KG1 (cell line): ENCODE measurements at regions not wholly inside any gene's neighbourhood (a gene's known extent, or its start where the extent isn't known, plus 50 kb on each side); places are given as distances from the start of the nearest gene placed in this dataset.
"Not testable (repeated sequence)": the region's sequence is repeated elsewhere in the genome, so short reads cannot be mapped to it uniquely, and the experiment has no call there.

Source experiments
- DNase-seq: peaks from one replicate; lab custom pipeline; 2025; lab: John Stamatoyannopoulos, UW

- DNase-seq: no peak
Measured at GRCh38 chr11:42840860-42841259, 470.9 kb upstream of the API5 start.

DNA sequence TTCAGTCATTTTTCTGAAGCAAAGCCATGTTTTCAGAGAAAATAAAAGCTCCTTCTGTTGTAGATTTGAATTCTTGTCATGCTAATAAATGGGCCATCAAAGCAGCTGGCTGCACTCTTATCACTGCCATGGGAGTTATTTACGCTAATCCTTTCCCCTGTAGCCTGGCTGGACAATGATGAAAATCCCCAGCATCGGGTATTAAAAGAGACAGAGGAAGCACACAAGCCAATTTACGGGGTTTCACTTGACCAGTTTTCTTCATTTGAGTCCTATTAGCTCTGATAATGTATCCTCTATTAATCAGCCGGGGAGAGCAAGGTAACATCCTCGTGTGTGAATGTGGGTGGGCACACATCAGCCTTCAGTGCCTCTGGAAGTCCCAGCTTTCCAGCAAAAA lies 470.2 kb upstream of the API5 start:
- DNase-seq: no peak

GRCh38 chr11:42849362-42849761 lies 462.4 kb upstream of the API5 start:
- DNase-seq: no peak

DNA sequence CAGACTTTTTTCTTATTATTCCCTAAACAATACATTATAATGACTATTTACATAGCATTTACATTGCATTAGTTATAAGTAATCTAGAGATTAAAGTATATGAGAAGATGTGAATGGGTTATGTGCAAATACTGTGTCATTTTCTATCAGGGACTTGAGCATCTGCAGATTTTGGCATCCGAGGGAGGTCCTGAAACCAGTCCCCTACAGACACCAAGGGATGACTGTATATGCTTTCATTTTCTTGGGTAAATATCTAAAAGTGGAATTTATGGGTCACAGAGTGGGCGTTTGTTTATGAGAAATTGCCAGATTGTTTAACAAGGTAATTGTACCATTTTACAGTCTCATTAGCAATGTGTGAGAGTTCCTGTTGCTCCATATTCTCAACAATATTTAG lies 454.5 kb upstream of the API5 start:
- no peak for DNase-seq

DNA sequence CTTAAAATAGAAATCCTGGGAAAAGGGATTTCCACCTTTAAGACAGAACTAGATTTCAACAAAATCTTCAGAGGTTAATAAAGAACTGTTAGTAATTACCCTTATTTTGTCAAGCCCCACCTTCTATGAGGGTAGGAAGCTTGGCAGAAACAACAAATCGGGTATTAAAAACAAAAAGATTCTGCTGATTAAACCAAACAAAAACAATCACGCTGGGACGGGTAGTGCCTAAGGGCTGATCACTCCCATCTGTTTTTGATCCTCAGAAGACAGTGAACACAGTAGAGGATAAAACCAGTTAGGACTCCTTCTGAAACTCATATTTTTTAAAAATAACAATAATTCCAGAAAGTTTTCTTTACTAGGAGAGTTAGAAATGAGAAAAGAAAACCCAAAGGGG lies 441.3 kb upstream of the API5 start:
- DNase-seq: no peak

GRCh38 chr11:42873800-42874405 lies 437.9 kb upstream of the API5 start:
- not testable (repeated sequence) for DNase-seq

- DNase-seq: not testable (repeated sequence)
Measured at GRCh38 chr11:42881335-42881734, 430.5 kb upstream of the API5 start.

DNA sequence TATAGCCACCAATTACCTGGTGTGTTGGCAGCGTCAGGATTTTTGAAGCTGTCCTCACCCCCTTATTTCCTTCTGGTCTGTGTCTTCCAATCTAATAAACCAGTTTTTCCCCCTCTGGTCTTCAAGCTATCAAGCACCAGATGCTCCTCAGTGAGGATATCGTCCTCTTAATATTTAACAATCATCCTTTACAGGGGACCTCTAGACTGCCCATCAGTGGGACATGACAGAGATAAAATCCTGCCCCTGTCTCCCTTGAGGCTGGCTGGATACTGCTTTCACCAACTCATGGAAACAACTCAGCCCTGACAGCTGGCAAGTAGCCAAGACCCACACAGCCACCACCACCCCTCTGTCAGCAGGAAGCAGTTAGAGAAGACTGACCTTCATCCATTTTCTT lies 421.0 kb upstream of the API5 start:
- DNase-seq: no peak

DNA sequence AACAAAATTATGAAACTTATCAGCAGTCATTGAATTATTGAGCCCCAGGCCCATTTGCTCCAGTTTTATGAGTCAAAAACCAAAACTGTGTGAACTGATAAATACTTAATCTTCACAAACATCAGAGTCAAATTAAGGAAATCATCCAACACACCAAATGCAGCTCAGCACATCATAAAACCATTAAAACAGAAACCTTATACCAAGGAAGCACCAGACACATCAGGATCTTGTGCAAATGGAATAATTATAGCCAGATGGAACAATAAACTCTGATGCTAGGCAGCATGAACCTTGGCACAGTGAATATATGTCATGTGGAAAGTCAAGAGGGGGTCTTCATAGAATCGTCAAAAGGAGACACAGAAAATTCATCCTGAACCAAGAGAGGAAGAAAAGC lies 410.7 kb upstream of the API5 start:
- no peak for DNase-seq

DNA sequence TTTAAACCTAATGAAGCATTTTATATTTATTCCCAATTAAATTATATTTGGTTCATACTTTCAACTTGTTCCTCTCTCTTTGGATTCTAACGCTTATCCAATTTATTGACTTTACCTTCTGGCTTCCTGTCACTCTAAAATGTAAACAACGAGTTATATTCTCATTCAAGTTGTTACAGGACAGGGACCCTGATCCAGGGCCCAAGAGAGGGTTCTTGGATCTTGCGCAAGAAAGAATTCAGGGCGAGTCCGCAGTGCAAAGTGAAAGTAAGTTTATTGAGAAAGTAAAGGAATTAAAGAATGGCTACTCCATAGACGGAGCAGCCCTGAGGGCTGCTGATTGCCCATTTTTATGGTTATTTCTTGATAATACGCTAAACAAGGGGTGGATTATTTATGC lies 405.6 kb upstream of the API5 start:
- no peak for DNase-seq

- DNase-seq: no peak
Measured at GRCh38 chr11:42913731-42914130, 398.1 kb upstream of the API5 start.

DNA sequence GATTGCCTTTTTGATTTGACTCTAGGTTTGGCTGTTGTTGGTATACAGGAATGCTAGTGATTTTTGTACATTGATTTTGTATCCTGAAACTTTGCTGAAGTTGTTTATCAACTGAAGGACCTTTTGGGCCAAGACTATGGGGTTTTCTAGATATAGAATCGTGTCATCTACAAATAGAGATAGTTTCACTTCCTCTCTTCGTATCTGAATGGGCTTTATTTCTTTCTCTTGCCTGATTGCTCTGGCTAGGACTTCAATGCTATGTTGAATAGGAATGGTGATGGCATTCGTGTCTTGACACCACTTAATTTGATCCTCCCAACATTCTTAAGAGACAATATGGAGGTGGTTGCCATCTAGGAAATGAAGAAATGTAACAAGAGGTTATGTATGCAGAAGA lies 388.1 kb upstream of the API5 start:
- DNase-seq: no peak

DNA sequence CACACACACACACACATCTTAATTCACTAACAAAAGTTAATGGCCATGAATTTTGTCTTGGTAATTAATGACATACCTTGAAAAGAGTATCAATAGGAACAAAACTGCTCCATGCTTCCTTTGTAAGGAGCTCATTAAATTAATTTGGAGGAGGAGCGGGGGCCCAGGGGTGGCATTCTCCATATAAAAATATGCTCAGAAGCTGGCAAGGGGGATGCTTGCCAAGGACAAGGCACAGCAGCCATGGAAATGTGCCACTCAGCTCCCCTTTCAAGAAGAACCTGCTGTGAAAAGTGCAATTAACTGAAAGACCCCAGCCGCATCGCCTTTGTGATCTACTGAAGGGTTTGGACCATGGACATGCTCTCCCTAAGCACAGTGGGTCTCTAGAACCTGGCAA lies 385.9 kb upstream of the API5 start:
- no peak for DNase-seq

DNA sequence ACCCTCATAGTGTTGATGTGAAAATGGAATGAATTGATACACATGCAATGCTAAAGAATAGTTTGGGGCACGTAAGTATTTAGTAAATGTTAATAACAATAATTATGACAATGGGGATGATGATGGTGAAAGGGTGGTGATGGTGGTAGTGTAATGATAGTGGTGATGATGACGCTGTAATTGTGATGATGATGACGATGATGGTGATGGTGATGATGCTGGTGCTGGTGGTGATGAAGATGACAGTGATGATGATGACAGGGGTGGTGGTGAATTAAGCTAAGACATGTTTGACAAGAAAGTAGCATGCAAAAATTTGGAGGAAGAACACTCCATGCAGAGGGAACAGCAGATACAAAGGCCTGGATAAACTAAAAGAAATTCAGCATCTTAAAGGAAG lies 364.4 kb upstream of the API5 start:
- DNase-seq: no peak

- not testable (repeated sequence) for DNase-seq
Measured at GRCh38 chr11:42949738-42950376, 361.9 kb upstream of the API5 start.

DNA sequence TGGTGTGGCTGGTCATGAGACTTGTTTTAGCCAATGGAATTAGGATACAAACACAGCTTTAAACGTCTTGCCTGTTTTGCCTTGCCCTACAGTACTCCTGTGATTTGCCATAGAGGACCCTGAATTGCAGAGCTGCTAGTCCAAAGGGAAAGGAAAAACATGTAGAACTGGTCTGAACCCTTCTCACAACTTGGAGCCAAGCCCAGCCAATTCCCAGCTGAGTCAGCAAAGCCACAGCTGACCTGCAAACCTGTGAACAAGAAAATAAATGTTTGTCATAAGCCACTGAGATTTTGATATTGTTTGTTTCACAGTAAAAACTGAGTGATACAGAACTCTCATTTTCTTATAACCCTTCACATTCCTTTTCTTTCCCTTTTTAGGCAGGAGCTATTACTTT lies 360.5 kb upstream of the API5 start:
- no peak for DNase-seq

DNA sequence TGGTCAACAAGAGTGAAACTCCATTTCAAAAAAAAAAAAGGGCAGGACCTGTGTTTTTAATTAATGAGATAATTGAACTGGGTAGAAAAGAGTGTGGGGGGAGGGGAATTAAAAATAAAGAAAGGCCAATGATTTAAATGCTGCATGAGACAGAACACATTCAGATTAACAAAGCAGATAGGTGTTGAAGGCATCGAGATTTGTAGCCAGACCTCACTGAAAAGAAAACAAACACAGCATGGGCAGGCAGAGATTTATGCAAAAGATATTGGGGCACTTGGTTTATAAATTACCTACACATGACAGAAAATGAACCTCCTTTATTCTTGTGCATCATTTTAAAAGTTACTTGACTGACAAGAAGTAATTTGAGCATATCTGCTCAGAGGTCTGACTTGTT lies 354.0 kb upstream of the API5 start:
- DNase-seq: no peak

GRCh38 chr11:42958635-42959034 lies 353.2 kb upstream of the API5 start:
- DNase-seq: no peak

DNA sequence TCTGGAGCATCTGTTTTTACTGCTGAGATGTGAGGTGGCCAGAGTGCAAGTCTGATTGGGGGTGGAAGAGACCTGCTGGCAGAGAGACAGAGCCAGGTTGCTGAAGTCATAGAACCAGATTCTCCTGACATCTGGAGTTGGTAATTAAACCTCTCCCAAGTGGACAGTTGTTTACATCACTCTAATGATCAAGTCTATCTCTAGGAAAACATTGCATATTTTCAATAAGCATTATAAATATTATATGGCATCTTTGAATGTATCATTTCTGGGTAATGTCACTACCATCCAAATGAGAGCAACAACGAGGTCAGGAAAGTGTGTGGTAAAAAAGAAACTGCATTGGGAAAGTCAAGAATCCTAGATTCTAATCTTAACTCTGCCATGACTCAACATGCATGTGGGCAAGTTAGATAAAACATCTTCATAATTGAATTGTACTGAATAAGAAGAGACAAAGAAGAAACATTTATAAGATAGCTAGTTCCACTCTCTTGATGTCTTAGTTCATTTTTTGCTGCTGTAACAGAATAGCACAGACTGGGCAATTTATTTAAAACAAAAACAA lies 351.2 kb upstream of the API5 start:
- DNase-seq: no peak

DNA sequence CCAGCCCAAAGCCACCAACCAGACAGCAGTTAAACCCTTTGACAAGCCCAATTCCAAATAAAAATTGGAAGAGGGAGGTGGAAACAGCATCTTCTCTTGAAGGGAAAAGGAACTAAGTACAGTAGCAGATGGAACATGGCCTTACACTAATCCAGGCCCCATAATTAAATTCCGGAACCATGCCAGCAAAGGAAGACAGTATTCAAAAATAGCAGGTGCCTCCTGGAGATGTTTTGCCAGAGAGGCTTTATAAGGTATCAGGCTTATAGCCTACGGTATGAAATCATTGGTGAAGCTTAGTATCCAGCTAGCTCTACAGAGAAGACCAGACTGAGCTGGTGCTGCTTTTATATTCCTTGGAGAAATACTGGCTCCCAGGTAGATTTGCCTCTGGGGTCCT lies 344.1 kb upstream of the API5 start:
- no peak for DNase-seq

GRCh38 chr11:42972741-42973140 lies 339.1 kb upstream of the API5 start:
- no peak for DNase-seq

DNA sequence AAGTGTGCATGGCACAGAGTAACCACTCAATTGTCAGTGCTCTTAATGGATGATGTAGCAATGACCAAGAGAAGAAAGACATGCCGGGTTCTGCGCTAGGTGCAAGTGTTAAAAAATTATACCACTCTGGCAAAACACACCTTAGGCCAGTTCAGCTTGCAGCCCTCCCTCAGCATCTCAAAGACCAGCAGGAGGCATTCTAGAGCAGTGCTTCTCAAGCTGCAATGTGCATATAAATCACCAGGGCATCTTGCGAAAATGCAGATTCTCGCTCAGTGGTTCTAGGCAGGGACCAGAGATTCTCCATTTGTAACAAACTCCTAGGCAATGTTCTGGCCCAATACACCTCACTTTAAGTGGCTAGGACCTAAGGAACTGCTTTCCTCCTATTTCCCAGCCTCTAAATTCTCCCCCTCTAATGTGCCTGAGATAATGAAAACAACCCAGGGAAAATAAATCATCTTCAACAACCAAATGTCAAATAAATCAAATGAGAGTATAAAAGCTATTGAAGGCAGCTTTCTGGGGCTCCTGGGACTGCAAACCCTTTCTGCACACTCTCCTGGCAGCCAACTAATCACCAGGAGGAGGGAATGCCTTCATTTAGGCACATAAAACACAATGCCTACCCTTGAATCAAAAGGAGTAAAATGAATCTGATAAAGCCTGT lies 337.2 kb upstream of the API5 start:
- no peak for DNase-seq

DNA sequence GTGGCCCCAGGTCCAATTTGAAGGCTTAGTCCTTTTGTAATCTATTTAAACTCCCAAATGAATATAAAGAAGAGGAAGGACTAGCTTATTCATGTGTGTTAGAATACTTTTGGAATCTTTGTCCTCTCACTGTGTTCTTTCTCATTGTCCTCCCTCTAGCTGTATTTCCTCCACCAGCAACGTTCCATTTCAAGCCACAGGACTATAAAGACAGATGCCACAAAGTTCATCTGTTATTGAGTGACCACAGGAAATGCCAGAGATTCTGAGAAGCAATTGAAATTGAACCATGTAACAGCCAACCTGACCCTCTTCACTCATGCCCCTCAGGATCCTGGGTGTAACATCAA lies 336.6 kb upstream of the API5 start:
- no peak for DNase-seq
